ENCODE measurements at regions not wholly inside any gene's neighbourhood (a gene's known extent, or its start where the extent isn't known, plus 50 kb on each side); places are given as distances from the start of the nearest gene placed in this dataset.
"Not testable (repeated sequence)": the region's sequence is repeated elsewhere in the genome, so short reads cannot be mapped to it uniquely, and the experiment has no call there.

DNA sequence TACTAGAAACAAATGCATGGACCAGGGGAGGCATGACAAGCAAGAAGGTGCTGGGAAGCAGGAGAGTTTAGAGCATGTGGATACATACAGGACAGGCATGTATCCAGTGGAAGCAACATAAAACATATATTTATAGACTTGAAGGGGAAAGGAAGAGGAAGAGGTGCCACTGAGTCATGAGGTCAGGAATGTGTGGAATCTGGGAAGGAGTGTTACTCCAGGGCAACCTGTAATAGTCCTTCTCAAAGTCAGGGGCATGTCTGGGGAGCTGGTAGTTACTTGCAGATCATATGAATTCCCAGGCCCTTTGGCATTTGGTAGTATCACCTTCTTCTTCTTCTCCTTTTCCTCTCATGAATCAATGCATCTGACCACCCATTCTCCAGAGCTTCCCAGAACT, 246.6 kb downstream of the XPNPEP1 start:
- ChIA-PET POLR2A (no interaction called here), CTCF (no interaction called here)
- no peak for DNase-seq (ENCODE audit: low read depth, low spot score)
- H3K4me3 ChIP-seq (ENCODE audit: low read depth, low read length), result no peak overlapping the region
- TF ChIP-seq, protein P1, sequence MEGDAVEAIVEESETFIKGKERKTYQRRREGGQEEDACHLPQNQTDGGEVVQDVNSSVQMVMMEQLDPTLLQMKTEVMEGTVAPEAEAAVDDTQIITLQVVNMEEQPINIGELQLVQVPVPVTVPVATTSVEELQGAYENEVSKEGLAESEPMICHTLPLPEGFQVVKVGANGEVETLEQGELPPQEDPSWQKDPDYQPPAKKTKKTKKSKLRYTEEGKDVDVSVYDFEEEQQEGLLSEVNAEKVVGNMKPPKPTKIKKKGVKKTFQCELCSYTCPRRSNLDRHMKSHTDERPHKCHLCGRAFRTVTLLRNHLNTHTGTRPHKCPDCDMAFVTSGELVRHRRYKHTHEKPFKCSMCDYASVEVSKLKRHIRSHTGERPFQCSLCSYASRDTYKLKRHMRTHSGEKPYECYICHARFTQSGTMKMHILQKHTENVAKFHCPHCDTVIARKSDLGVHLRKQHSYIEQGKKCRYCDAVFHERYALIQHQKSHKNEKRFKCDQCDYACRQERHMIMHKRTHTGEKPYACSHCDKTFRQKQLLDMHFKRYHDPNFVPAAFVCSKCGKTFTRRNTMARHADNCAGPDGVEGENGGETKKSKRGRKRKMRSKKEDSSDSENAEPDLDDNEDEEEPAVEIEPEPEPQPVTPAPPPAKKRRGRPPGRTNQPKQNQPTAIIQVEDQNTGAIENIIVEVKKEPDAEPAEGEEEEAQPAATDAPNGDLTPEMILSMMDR (IDR thresholded peaks at IDR 0.05; ENCODE audit: insufficient read depth, low read length, missing control alignments), result no peak

DNA sequence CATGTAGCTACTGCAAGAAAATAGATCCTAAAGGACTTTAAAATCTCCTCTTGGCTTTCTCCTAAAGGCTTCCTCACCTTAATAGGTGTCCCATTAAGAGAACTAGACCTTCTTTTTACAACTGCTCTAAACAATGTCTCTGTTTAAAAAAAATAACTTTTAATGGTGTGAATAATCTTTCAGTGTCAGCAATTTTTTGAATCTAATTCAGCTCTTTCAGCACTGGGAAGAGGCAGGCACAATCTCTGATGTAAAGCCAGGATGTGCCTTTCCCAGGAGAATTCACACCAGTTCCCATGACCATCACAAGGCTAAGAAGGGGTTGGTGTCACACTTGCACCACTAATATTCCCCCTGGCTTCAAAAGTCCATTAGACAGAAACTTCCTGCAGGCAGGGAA, 254.6 kb downstream of the XPNPEP1 start:
- POLR2A ChIA-PET, result no interaction called here
- DNase-seq (ENCODE audit: low read depth, low spot score), result no peak
- no peak overlapping the region for H3K4me3 ChIP-seq (ENCODE audit: low read depth, low read length)
- CTCF ChIA-PET, result no interaction called here
- TF ChIP-seq, protein P1 (IDR thresholded peaks at IDR 0.05; ENCODE audit: insufficient read depth, low read length, missing control alignments), result no peak

DNA sequence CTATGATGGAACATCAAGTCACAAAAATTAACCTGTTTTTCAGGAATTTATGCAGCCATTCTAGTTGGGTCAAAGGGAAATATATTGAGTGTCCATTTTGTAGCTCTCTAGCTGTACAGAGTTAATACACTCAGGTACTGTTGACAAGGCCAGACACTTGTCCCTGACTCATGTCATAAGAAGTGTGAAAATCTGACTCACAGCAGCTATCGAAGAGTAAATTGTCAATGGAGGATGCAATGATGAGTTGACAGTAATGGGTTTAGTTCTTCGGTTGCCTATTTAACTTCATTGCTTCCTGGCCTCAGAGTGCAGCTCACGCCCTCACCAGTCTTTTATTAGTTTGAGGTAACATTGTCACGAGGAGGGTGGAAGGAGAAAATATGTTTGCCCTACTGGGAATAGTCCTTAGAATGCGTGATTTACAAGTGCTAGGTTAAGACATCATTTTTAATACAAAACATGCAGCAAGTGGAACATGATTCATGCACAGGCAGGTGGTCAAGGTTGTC, 255.1 kb downstream of the XPNPEP1 start:
- DNase-seq (ENCODE audit: low read depth, low spot score), result no peak
- ChIA-PET CTCF (no interaction called here), POLR2A (no interaction called here)
- H3K4me3 ChIP-seq (ENCODE audit: low read depth, low read length), result no peak overlapping the region
- TF ChIP-seq, protein P1 (IDR thresholded peaks at IDR 0.05; ENCODE audit: insufficient read depth, low read length, missing control alignments), result no peak

DNA sequence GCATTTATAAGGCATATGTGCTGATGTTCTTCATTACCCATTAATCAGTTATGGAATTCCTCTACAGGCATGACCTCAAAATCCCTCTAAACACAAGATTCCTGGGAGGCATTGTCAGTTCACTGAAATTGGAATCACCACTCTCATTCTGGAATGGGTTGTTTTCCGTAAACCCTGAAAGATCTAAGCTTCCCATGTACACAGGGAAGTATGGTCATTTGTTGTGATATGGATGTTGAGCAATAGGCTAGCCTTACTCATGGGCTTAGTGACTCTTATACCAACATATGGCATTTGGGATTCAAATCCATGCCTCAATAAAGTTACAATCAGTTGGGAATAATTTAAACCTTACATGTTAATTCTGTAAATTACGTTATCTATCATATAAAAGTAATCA, 258.0 kb downstream of the XPNPEP1 start:
- no peak for DNase-seq (ENCODE audit: low read depth, low spot score)
- CTCF ChIA-PET, result no interaction called here
- no peak overlapping the region for H3K4me3 ChIP-seq (ENCODE audit: low read depth, low read length)
- POLR2A ChIA-PET, result no interaction called here
- TF ChIP-seq, protein P1 (IDR thresholded peaks at IDR 0.05; ENCODE audit: insufficient read depth, low read length, missing control alignments), result no peak

DNA sequence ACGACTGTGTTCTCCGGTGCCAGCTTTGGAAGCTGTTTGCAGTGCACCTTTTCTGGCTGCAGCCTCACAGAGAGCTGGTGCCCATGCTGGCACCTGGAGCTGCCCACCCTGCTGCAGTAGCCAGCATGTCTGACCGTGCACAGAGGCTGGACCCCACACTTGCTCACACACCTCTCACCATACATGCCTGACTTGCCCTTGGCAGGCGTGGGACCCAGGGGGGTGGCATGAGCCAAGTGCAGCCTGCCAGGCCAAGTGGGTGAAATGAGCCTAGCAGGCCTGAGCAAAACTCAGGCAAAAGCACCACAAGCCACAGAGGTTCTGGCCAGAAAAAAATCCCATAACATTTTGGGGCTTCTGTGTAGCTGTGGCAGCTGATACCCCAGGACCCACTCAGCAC, 258.8 kb downstream of the XPNPEP1 start:
- CTCF ChIA-PET, result no interaction called here
- POLR2A ChIA-PET, result no interaction called here
- TF ChIP-seq, protein P1 (IDR thresholded peaks at IDR 0.05; ENCODE audit: insufficient read depth, low read length, missing control alignments), result no peak
- no peak for DNase-seq (ENCODE audit: low read depth, low spot score)
- H3K4me3 ChIP-seq (ENCODE audit: low read depth, low read length), result no peak overlapping the region

DNA sequence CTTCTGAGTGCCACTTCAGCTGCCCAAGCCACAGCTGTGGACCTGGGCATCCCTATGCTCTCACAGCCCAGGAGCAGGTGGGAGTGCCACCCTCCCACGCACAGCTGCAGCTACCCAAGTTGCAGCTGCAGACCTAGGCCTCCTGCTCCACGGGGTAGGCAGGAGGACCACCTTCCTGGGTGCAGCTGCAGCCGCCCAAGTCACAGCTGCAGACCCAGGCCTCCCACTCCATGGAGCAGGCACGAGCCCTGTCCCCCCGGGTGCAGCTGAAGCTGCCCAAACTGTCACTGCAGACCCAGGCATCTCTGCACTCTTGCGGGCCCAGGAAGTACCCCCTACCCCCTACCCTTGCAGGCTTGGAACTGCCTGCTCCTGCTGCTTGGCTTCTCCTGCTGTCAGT, 260.2 kb downstream of the XPNPEP1 start:
- ChIA-PET CTCF (no interaction called here), POLR2A (no interaction called here)
- H3K4me3 ChIP-seq (ENCODE audit: low read depth, low read length), result no peak overlapping the region
- TF ChIP-seq, protein P1 (IDR thresholded peaks at IDR 0.05; ENCODE audit: insufficient read depth, low read length, missing control alignments), result no peak
- no peak for DNase-seq (ENCODE audit: low read depth, low spot score)

DNA sequence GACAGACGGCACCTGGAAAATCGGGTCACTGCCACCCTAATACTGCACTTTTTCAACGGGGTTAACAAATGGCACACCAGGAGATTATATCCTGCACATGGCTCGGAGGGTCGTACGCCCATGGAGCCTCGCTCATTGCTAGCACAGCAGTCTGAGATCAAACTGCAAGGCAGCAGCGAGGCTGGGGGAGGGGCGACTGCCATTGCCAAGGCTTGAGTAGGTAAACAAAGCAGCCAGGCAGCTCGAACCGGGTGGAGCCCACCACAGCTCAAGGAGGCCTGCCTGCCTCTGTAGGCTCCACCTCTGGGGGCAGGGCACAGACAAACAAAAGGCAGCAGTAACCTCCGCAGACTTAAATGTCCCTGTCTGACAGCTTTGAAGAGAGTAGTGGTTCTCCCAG, 270.7 kb downstream of the XPNPEP1 start:
- H3K4me3 ChIP-seq (ENCODE audit: low read depth, low read length); DNase-seq (ENCODE audit: low read depth, low spot score); CTCF ChIA-PET; POLR2A ChIA-PET: not testable (repeated sequence)

Measured in AG04449 (cell line).